ENCODE measurements at regions not wholly inside any gene's neighbourhood (a gene's known extent, or its start where the extent isn't known, plus 50 kb on each side); places are given as distances from the start of the nearest gene placed in this dataset.

GRCh38 chr3:164375995-164376394 lies 702.3 kb downstream of the SI start:
- TF ChIP-seq CTCF (IDR thresholded peaks at IDR 0.05; ENCODE audit: low read depth, low read length, poor library complexity, severe bottlenecking) (no peak), EZH2phosphoT487 (IDR thresholded peaks at IDR 0.05; ENCODE audit: borderline replicate concordance, low read length) (no peak)

Data from DOHH2 (cell line).